Liver (tissue), 8 donors: ENCODE measurements at regions not wholly inside any gene's neighbourhood (a gene's known extent, or its start where the extent isn't known, plus 50 kb on each side); places are given as distances from the start of the nearest gene placed in this dataset.

Source experiments
- DNase-seq: peaks from one replicate; pipeline ENCODE4 v3.0.0-alpha.2; 2017; ENCODE audit warnings: low spot score
- H3K27ac ChIP-seq, 2 donors: one replicate each; pipeline ENCODE4 v1.7.0; 2013; ENCODE audit warnings: inconsistent platforms in 2 of 2, low read length in 2 of 2, control low read depth in 1 of 2, low read depth in 1 of 2, mild to moderate bottlenecking in 1 of 2
- H3K27me3 ChIP-seq, 4 donors: one replicate each; pipeline versions ENCODE4 v1.6.1 to v1.7.0; 2013; ENCODE audit warnings: low read length in 3 of 4, inconsistent platforms in 1 of 4, mild to moderate bottlenecking in 1 of 4, moderate library complexity in 1 of 4; ENCODE audit not compliant: control insufficient read depth in 4 of 4, insufficient read depth in 4 of 4
- H3K36me3 ChIP-seq, 4 donors: one replicate each; pipeline versions ENCODE4 v1.6.1 to v1.7.0; 2013; ENCODE audit warnings: low read length in 3 of 4, mild to moderate bottlenecking in 3 of 4, low read depth in 1 of 4, moderate library complexity in 1 of 4; ENCODE audit not compliant: control insufficient read depth in 4 of 4, insufficient read depth in 3 of 4
- H3K4me1 ChIP-seq, 4 donors: one replicate each; pipeline versions ENCODE4 v1.6.1 to v1.7.0; 2013; ENCODE audit warnings: low read length in 3 of 4, mild to moderate bottlenecking in 3 of 4, moderate library complexity in 1 of 4; ENCODE audit not compliant: control insufficient read depth in 4 of 4, insufficient read depth in 4 of 4
- H3K4me3 ChIP-seq, 3 donors: one replicate each; pipeline versions ENCODE4 v1.6.1 to v1.7.0; 2013; ENCODE audit warnings: low read length in 3 of 3, control low read depth in 1 of 3, low read depth in 1 of 3, mild to moderate bottlenecking in 1 of 3
- H3K9ac ChIP-seq, 2 donors: one replicate each; pipeline ENCODE4 v1.7.0; 2013; ENCODE audit warnings: low read length in 2 of 2, mild to moderate bottlenecking in 2 of 2, moderate library complexity in 2 of 2, control low read depth in 1 of 2, low read depth in 1 of 2
- H3K9me3 ChIP-seq, 4 donors: one replicate each; pipeline versions ENCODE4 v1.6.1 to v1.7.0; 2013; ENCODE audit warnings: low read length in 3 of 4; ENCODE audit not compliant: control insufficient read depth in 4 of 4
- ATF3 ChIP-seq: IDR thresholded peaks from 2 replicates; pipeline ENCODE4 v1.6.1; 2016; ENCODE audit warnings: antibody characterized with exemption
- CTCF ChIP-seq: fragments of 150-350 bp; IDR thresholded peaks from 2 replicates; pipeline ENCODE4 v1.5.1; 2017; ENCODE audit warnings: improper control_type of control experiment, low read depth, low read length; ENCODE audit not compliant: missing input control
- EGR1 ChIP-seq, 2 donors: IDR thresholded peaks; 2 replicates each; pipeline ENCODE4 v1.6.1; 2016 to 2018; ENCODE audit warnings: antibody characterized with exemption in 2 of 2, low read depth in 2 of 2
- FOXA1 ChIP-seq: IDR thresholded peaks from 2 replicates; pipeline ENCODE4 v1.6.1; 2016; ENCODE audit warnings: antibody characterized with exemption
- FOXA2 ChIP-seq: IDR thresholded peaks from 2 replicates; pipeline ENCODE4 v1.6.1; 2016; ENCODE audit warnings: antibody characterized with exemption
- GABPA ChIP-seq, 2 donors: IDR thresholded peaks in 1 of 2; conservative IDR thresholded peaks in 1 of 2; 2 replicates each; pipeline ENCODE4 v1.6.1; 2016; ENCODE audit warnings: antibody characterized with exemption in 2 of 2, mild to moderate bottlenecking in 1 of 2, moderate library complexity in 1 of 2
- HNF4A ChIP-seq, 2 donors: conservative IDR thresholded peaks; 2 replicates each; pipeline ENCODE4 v1.6.1; 2016; ENCODE audit warnings: antibody characterized with exemption in 2 of 2, mild to moderate bottlenecking in 2 of 2
- HNF4G ChIP-seq: IDR thresholded peaks from 2 replicates; pipeline ENCODE4 v1.6.1; 2016; ENCODE audit warnings: antibody characterized with exemption
- JUND ChIP-seq, 2 donors: IDR thresholded peaks; 2 replicates each; pipeline ENCODE4 v1.6.1; 2016; ENCODE audit warnings: antibody characterized with exemption in 2 of 2
- MAX ChIP-seq: IDR thresholded peaks from 2 replicates; pipeline ENCODE4 v1.6.1; 2016; ENCODE audit warnings: antibody characterized with exemption
- RAD21 ChIP-seq, 2 donors: IDR thresholded peaks; 2 replicates each; pipeline ENCODE4 v1.6.1; 2016; ENCODE audit warnings: antibody characterized with exemption in 2 of 2, mild to moderate bottlenecking in 2 of 2
- REST ChIP-seq: IDR thresholded peaks from 2 replicates; pipeline ENCODE4 v1.6.1; 2016; ENCODE audit warnings: antibody characterized with exemption, mild to moderate bottlenecking
- RXRA ChIP-seq, 2 donors: IDR thresholded peaks; 2 replicates each; pipeline ENCODE4 v1.6.1; 2017 to 2018; ENCODE audit warnings: antibody characterized with exemption in 2 of 2, mild to moderate bottlenecking in 1 of 2
- SP1 ChIP-seq: IDR thresholded peaks from 2 replicates; pipeline ENCODE4 v1.6.1; 2018; ENCODE audit warnings: antibody characterized with exemption, mild to moderate bottlenecking
- TAF1 ChIP-seq: conservative IDR thresholded peaks from 2 replicates; pipeline ENCODE4 v1.6.1; 2016; ENCODE audit warnings: antibody characterized with exemption, mild to moderate bottlenecking
- YY1 ChIP-seq: IDR thresholded peaks from 2 replicates; pipeline ENCODE4 v1.6.1; 2016; ENCODE audit warnings: antibody characterized with exemption, mild to moderate bottlenecking
- ZBTB33 ChIP-seq: IDR thresholded peaks from 2 replicates; pipeline ENCODE4 v1.6.1; 2016; ENCODE audit warnings: antibody characterized with exemption
- WGBS: extraction: QIAGEN DNeasy Blood & Tissue Kit; methylation state at CpG from one replicate; pipeline ENCODE4 v1.1.7; 2013; 5-methylcytosine and 5-hydroxymethylcytosine counted together
- donor health status: healthy.
- donor health status: healthy.
- donor health status: healthy.
- donor health status: healthy.
- donor health status: healthy.

GRCh38 chr11:121717296-121717695, 264.5 kb upstream of the SORL1-AS1 start:
- no peak overlapping the region for H3K9ac ChIP-seq
- TF ChIP-seq YY1 (no peak), FOXA2 (no peak), ATF3 (no peak), REST (no peak), HNF4G (no peak), EGR1 (IDR thresholded peaks at IDR 0.05; ENCODE audit: low read depth in 2 of 2) (no peak), MAX (no peak), GABPA (IDR thresholded peaks at IDR 0.05 in 1 of 2, conservative IDR thresholded peaks at IDR 0.05 in 1 of 2) (no peak), SP1 (no peak), RXRA (IDR thresholded peaks at IDR 0.05) (no peak), ZBTB33 (no peak), FOXA1 (no peak), RAD21 (IDR thresholded peaks at IDR 0.05) (no peak), TAF1 (no peak), JUND (IDR thresholded peaks at IDR 0.05) (no peak), CTCF (no peak), HNF4A (conservative IDR thresholded peaks at IDR 0.05) (no peak)
- no peak overlapping the region for H3K27ac ChIP-seq
- no peaks in the 10 kb centered on the region for H3K9me3 ChIP-seq
- DNase-seq: no peak
- H3K36me3 ChIP-seq: no peaks in the 10 kb centered on the region
- 88% methylated on average over 2 of the region's 2 CpGs for WGBS
- no peak overlapping the region for H3K4me3 ChIP-seq
- peaks cover 0 to 5% (median under 1%) of the 10 kb centered on the region in 4 donors for H3K27me3 ChIP-seq
- H3K4me1 ChIP-seq: peaks cover under 1 to 3% (median 2%) of the 10 kb centered on the region in 4 donors

GRCh38 chr11:121716060-121716459, 263.3 kb upstream of the SORL1-AS1 start:
- DNase-seq: no peak
- Histone ChIP-seq H3K27ac (no peak overlapping the region), H3K4me1 (no peaks in the 10 kb centered on the region), H3K4me3 (no peak overlapping the region), H3K36me3 (no peaks in the 10 kb centered on the region), H3K27me3 (peaks cover 0 to 5% (median 2%) of the 10 kb centered on the region in 4 donors), H3K9ac (no peak overlapping the region), H3K9me3 (no peaks in the 10 kb centered on the region)
- WGBS: 92% methylated on average over 4 of the region's 4 CpGs
- TF ChIP-seq CTCF (no peak), FOXA1 (no peak), MAX (no peak), RAD21 (IDR thresholded peaks at IDR 0.05) (no peak), EGR1 (IDR thresholded peaks at IDR 0.05; ENCODE audit: low read depth in 2 of 2) (no peak), GABPA (IDR thresholded peaks at IDR 0.05 in 1 of 2, conservative IDR thresholded peaks at IDR 0.05 in 1 of 2) (no peak), HNF4G (no peak), FOXA2 (no peak), REST (no peak), SP1 (no peak), HNF4A (conservative IDR thresholded peaks at IDR 0.05) (no peak), YY1 (no peak), RXRA (IDR thresholded peaks at IDR 0.05) (no peak)
